ENCODE measurements at regions not wholly inside any gene's neighbourhood (a gene's known extent, or its start where the extent isn't known, plus 50 kb on each side); places are given as distances from the start of the nearest gene placed in this dataset.

GRCh38 chr7:155962191-155962967 is 150.1 kb upstream of the SHH start:
- TF ChIP-seq, protein P1, sequence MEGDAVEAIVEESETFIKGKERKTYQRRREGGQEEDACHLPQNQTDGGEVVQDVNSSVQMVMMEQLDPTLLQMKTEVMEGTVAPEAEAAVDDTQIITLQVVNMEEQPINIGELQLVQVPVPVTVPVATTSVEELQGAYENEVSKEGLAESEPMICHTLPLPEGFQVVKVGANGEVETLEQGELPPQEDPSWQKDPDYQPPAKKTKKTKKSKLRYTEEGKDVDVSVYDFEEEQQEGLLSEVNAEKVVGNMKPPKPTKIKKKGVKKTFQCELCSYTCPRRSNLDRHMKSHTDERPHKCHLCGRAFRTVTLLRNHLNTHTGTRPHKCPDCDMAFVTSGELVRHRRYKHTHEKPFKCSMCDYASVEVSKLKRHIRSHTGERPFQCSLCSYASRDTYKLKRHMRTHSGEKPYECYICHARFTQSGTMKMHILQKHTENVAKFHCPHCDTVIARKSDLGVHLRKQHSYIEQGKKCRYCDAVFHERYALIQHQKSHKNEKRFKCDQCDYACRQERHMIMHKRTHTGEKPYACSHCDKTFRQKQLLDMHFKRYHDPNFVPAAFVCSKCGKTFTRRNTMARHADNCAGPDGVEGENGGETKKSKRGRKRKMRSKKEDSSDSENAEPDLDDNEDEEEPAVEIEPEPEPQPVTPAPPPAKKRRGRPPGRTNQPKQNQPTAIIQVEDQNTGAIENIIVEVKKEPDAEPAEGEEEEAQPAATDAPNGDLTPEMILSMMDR (IDR thresholded peaks at IDR 0.05) = no peak
- no peak for TF ChIP-seq EZH2 (IDR thresholded peaks at IDR 0.05; ENCODE audit: borderline replicate concordance, insufficient read depth, low read depth, low read length, poor library complexity, severe bottlenecking)
- intact Hi-C loops (cut with micrococcal nuclease) = no loop called here
- ATAC-seq (ENCODE audit: low read depth) = no peak
- Histone ChIP-seq H3K4me2 (replicated peaks; ENCODE audit: low read depth, low read length, poor library complexity, severe bottlenecking) (no peak overlapping the region), H3K36me3 (replicated peaks in 1 of 2; ENCODE audit: control extremely low read depth in 1 of 2, control insufficient read depth in 1 of 2, extremely low read depth in 1 of 2, insufficient read depth in 2 of 2, low read length in 1 of 2) (no peaks in the 10 kb centered on the region), H3K79me2 (ENCODE audit: control insufficient read depth, insufficient read depth, low read length) (no peaks in the 10 kb centered on the region), H3K9me3 (ENCODE audit: control extremely low read depth in 1 of 3, control insufficient read depth in 2 of 3, insufficient read depth in 1 of 3, low read length in 2 of 3) (peaks cover 0 to 12% (median 0%) of the 10 kb centered on the region in 3 donors), H3K4me1 (ENCODE audit: control insufficient read depth in 2 of 2, insufficient read depth in 2 of 2, low read length in 2 of 2) (no peaks in the 10 kb centered on the region), H4K20me1 (ENCODE audit: control insufficient read depth, insufficient read depth, low read length, poor library complexity, severe bottlenecking) (no peaks in the 10 kb centered on the region), H3K4me3 (ENCODE audit: control extremely low read depth in 1 of 5, extremely low read depth in 1 of 5, insufficient read depth in 1 of 5, low read depth in 2 of 5, low read length in 4 of 5) (no peak overlapping the region), H3K27me3 (replicated peaks in 1 of 4; ENCODE audit: control extremely low read depth in 1 of 4, control insufficient read depth in 3 of 4, insufficient read depth in 4 of 4, low read length in 3 of 4) (no peaks in the 10 kb centered on the region), H3K27ac (ENCODE audit: low read length in 2 of 2) (no peak overlapping the region), H2AFZ (ENCODE audit: insufficient read depth, low read depth, low read length, poor library complexity, severe bottlenecking) (no peak overlapping the region), H3K9ac (ENCODE audit: low read length) (no peak overlapping the region)
- 76% methylated on average over 12 of the region's 13 CpGs for WGBS (ENCODE audit: insufficient coverage)
- Mint-ChIP-seq H3K9me3 (ENCODE audit: insufficient read depth) (no peaks in the 10 kb centered on the region), H3K4me1 (no peaks in the 10 kb centered on the region), H3K4me3 (no peak overlapping the region), H3K27ac (no peak overlapping the region), H3K27me3 (peaks cover 4% of the 10 kb centered on the region)
- POLR2A ChIA-PET = no interaction called here
- no peak for DNase-seq
- CTCF ChIA-PET = no interaction called here

All from B cell (primary cell).